Trophoblast cell (in vitro differentiated cells and primary cell): ENCODE measurements at regions not wholly inside any gene's neighbourhood (a gene's known extent, or its start where the extent isn't known, plus 50 kb on each side); places are given as distances from the start of the nearest gene placed in this dataset.

Experiments
- DNase-seq, 2 donors: peaks; one replicate each; pipeline ENCODE4 v3.0.0-alpha.2; 2016
- H2AFZ ChIP-seq: 2 replicates; pipeline ENCODE4 v1.6.1; 2013; ENCODE audit warnings: low read length, moderate library complexity, mild to moderate bottlenecking; ENCODE audit not compliant: insufficient read depth, poor library complexity
- H2AK5ac ChIP-seq: 2 replicates; pipeline ENCODE4 v1.6.1; 2013; ENCODE audit warnings: mild to moderate bottlenecking, low read length
- H2BK120ac ChIP-seq: 2 replicates; pipeline ENCODE4 v1.6.1; 2013; ENCODE audit warnings: low read length, mild to moderate bottlenecking, moderate library complexity; ENCODE audit not compliant: insufficient read depth, poor library complexity
- H2BK12ac ChIP-seq: 2 replicates; pipeline ENCODE4 v1.6.1; 2013; ENCODE audit warnings: mild to moderate bottlenecking, low read length, moderate library complexity
- H2BK5ac ChIP-seq: 2 replicates; pipeline ENCODE4 v1.6.1; 2013; ENCODE audit warnings: low read length, low read depth, moderate library complexity, mild to moderate bottlenecking; ENCODE audit not compliant: poor library complexity
- H3K14ac ChIP-seq: 2 replicates; pipeline ENCODE4 v1.6.1; 2013; ENCODE audit warnings: mild to moderate bottlenecking, low read length
- H3K18ac ChIP-seq: 2 replicates; pipeline ENCODE4 v1.6.1; 2013; ENCODE audit warnings: mild to moderate bottlenecking, low read length
- H3K23ac ChIP-seq: 2 replicates; pipeline ENCODE4 v1.6.1; 2013; ENCODE audit warnings: low read length
- H3K27ac ChIP-seq: 2 replicates; pipeline ENCODE4 v1.5.1; 2013; ENCODE audit warnings: low read depth, mild to moderate bottlenecking, inconsistent platforms, low read length, moderate library complexity
- H3K27me3 ChIP-seq: 2 replicates; pipeline ENCODE4 v1.6.1; 2013; ENCODE audit warnings: inconsistent platforms, mild to moderate bottlenecking, low read length, moderate library complexity; ENCODE audit not compliant: insufficient read depth
- H3K36me3 ChIP-seq, 2 experiments: 1 replicate in 1 of 2; 2 replicates in 1 of 2; pipeline ENCODE4 v1.6.1; 2013; ENCODE audit warnings: low read length in 2 of 2, mild to moderate bottlenecking in 2 of 2, moderate library complexity in 1 of 2; ENCODE audit not compliant: insufficient read depth in 2 of 2, control insufficient read depth in 1 of 2
- H3K4ac ChIP-seq: 2 replicates; pipeline ENCODE4 v1.6.1; 2013; ENCODE audit warnings: low read depth, mild to moderate bottlenecking, low read length, moderate library complexity
- H3K4me1 ChIP-seq, 2 experiments: 1 replicate in 1 of 2; 2 replicates in 1 of 2; pipeline ENCODE4 v1.6.1; 2013; ENCODE audit warnings: low read length in 2 of 2, mild to moderate bottlenecking in 2 of 2, moderate library complexity in 1 of 2; ENCODE audit not compliant: insufficient read depth in 2 of 2, control insufficient read depth in 1 of 2
- H3K4me2 ChIP-seq: 2 replicates; pipeline ENCODE4 v1.6.1; 2013; ENCODE audit warnings: inconsistent platforms, mild to moderate bottlenecking, low read length, moderate library complexity
- H3K4me3 ChIP-seq: 2 replicates; pipeline ENCODE4 v1.5.1; 2013; ENCODE audit warnings: mild to moderate bottlenecking, low read depth, low read length, inconsistent platforms
- H3K79me1 ChIP-seq: one replicate; pipeline ENCODE4 v1.6.1; 2013; ENCODE audit warnings: low read length
- H3K79me2 ChIP-seq: 2 replicates; pipeline ENCODE4 v1.6.1; 2013; ENCODE audit warnings: low read length, mild to moderate bottlenecking; ENCODE audit not compliant: control insufficient read depth, insufficient read depth, poor library complexity
- H3K9ac ChIP-seq: 2 replicates; pipeline ENCODE4 v1.6.1; 2013; ENCODE audit warnings: mild to moderate bottlenecking, low read length
- H3K9me3 ChIP-seq: 2 replicates; pipeline ENCODE4 v1.6.1; 2013; ENCODE audit warnings: low read depth, mild to moderate bottlenecking, control low read depth, inconsistent platforms, low read length; ENCODE audit not compliant: insufficient read depth
- H4K12ac ChIP-seq: 2 replicates; pipeline ENCODE4 v1.6.1; 2013; ENCODE audit warnings: low read depth, mild to moderate bottlenecking, low read length, moderate library complexity
- H4K8ac ChIP-seq: 2 replicates; pipeline ENCODE4 v1.6.1; 2013; ENCODE audit warnings: low read depth, mild to moderate bottlenecking, low read length, moderate library complexity
- H4K91ac ChIP-seq: one replicate; pipeline ENCODE4 v1.6.1; 2013; ENCODE audit warnings: low read depth, mild to moderate bottlenecking, low read length, moderate library complexity
- WGBS: extraction: QIAGEN DNeasy Blood & Tissue Kit; methylation state at CpG from one replicate; pipeline ENCODE4 v1.1.7; 2013; ENCODE audit warnings: missing lambda C conversion rate; ENCODE audit not compliant: insufficient read length, insufficient coverage; ENCODE audit errors: extremely low coverage; 5-methylcytosine and 5-hydroxymethylcytosine counted together

DNA sequence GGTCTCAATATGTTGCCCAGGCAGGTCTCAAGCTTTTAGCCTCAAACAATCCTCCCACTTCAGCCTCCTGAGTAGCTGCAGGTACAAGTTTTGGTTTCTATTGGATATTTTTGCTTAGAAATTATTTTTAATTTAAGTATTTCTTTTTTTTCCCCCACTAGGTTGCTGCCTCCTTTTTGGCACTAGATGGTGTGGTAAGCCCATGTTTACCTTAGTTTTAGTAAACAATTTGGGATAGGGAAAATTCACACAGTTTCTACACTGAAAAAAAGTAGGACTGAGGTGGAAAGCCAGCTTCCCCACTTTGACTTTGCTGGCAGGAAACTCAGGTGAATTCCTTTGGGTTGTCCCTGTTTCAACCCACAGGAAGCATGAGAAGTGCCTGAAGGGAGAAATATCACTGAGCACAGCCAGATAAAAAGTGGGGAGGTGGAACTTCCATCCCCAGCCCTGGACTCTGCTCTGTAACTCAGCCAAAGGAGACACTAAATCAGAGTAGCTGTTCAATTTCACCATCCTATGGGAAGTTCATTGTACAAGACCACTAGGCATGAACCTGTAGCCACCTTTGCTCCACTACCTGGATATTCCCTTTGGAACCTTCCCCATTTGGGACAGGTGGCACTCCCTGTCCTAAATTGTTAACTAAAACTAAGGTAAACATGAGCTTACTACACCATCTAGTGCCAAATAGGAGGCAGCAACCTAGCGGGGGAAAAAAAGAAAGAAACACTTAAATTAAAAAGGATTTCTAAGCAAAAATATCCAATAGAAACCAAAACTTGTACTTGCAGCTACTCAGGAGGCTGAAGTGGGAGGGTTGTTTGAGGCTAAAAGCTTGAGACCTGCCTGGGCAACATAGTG lies 154.4 kb upstream of the FAT3 start:
- Histone ChIP-seq H3K9me3 (peaks cover 6% of the 10 kb centered on the region), H3K23ac (no peak overlapping the region), H3K79me2 (no peaks in the 10 kb centered on the region), H3K18ac (no peak overlapping the region), H2BK120ac (no peak overlapping the region), H3K4me2 (no peak overlapping the region), H3K14ac (no peak overlapping the region), H2BK12ac (no peak overlapping the region), H3K27ac (no peak overlapping the region), H2AFZ (no peak overlapping the region), H2BK5ac (no peak overlapping the region), H3K4me3 (no peak overlapping the region), H2AK5ac (no peak overlapping the region), H3K9ac (no peak overlapping the region), H4K91ac (no peak overlapping the region), H3K36me3 (no peaks in the 10 kb centered on the region), H3K4ac (no peak overlapping the region), H3K4me1 (no peaks in the 10 kb centered on the region), H4K8ac (no peak overlapping the region), H4K12ac (no peak overlapping the region), H3K27me3 (no peaks in the 10 kb centered on the region), H3K79me1 (no peaks in the 10 kb centered on the region)
- no CpG with 5 or more reads among the region's 1 CpG for WGBS
- DNase-seq = peak in 1 of 2 donors; percentile 4

DNA sequence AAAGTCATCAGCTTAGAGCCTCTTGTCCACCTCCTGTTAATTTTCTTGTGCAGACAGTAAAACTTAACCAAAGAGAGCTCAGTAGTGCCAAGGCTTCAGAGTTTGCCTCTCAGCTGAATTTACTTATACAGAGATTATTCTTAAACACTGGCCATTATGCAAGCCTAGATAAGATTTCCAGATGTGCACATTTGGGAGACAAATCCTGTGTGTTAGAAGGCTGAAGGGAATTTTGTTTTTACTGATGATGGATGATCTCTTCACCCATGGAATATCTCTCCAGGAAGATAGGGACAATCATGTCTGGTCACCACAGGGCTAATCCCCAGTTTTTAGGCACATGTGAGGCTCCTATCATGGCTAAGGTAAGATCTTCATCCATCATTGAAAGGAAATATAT lies 157.6 kb upstream of the FAT3 start:
- Histone ChIP-seq H3K23ac (no peak overlapping the region), H3K18ac (no peak overlapping the region), H3K36me3 (no peaks in the 10 kb centered on the region), H3K4me1 (no peaks in the 10 kb centered on the region), H3K4me2 (no peak overlapping the region), H3K79me2 (no peaks in the 10 kb centered on the region), H3K9me3 (peaks cover 2% of the 10 kb centered on the region), H3K14ac (no peak overlapping the region), H2BK5ac (no peak overlapping the region), H3K4me3 (no peak overlapping the region), H2BK12ac (no peak overlapping the region), H2AK5ac (no peak overlapping the region), H4K8ac (no peak overlapping the region), H3K4ac (no peak overlapping the region), H2AFZ (no peak overlapping the region), H3K79me1 (no peaks in the 10 kb centered on the region), H3K27ac (no peak overlapping the region), H4K12ac (no peak overlapping the region), H4K91ac (no peak overlapping the region), H3K27me3 (no peaks in the 10 kb centered on the region), H3K9ac (no peak overlapping the region), H2BK120ac (no peak overlapping the region)
- DNase-seq = no peak

DNA sequence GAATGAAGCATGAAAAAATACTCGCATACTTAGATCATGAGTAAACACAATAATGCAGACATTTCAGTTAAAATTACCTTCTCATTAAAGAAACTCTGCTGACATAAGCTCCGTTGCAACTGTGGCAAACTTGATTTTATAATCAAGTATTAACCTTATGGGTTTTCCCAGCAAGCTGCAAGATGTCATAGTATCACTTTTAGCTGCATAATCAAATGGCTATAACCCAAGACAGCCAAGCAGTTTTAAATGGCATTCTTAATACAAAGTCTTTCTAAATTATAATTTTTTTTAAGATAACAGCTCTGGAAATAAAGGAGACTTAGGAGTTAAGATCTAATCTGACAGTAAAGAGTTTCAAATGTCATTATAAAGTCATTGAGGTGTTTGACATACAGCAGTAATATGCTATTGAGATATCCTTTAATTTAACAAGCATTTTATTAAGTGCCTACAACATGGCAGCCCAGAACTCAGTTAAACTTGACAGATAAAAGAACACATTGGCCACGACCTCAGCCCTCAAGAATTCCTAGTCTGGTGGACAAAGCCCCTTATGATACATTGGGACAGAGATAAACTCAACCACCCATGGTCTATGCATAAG lies 163.1 kb upstream of the FAT3 start:
- H3K4me1 ChIP-seq = no peaks in the 10 kb centered on the region

GRCh38 chr11:92057849-92058442 lies 166.7 kb upstream of the FAT3 start:
- Histone ChIP-seq H3K9ac (no peak overlapping the region), H3K14ac (no peak overlapping the region), H3K4ac (no peak overlapping the region), H3K4me1 (no peaks in the 10 kb centered on the region), H3K18ac (no peak overlapping the region), H2AFZ (no peak overlapping the region), H4K12ac (no peak overlapping the region), H3K27ac (no peak overlapping the region), H3K4me3 (no peak overlapping the region), H2BK12ac (no peak overlapping the region), H4K91ac (no peak overlapping the region), H3K79me2 (no peaks in the 10 kb centered on the region), H3K27me3 (no peaks in the 10 kb centered on the region), H3K9me3 (no peaks in the 10 kb centered on the region), H3K23ac (no peak overlapping the region), H3K36me3 (no peaks in the 10 kb centered on the region), H4K8ac (no peak overlapping the region), H2BK120ac (no peak overlapping the region), H3K79me1 (no peaks in the 10 kb centered on the region), H3K4me2 (no peak overlapping the region), H2AK5ac (no peak overlapping the region), H2BK5ac (no peak overlapping the region)
- DNase-seq = no peak
- WGBS = no CpG with 5 or more reads among the region's 2 CpGs

More for the DNA sequence above, 163.1 kb upstream of the FAT3 start:
- Histone ChIP-seq H3K9me3 (no peaks in the 10 kb centered on the region), H3K79me2 (no peaks in the 10 kb centered on the region), H4K8ac (no peak overlapping the region), H4K91ac (no peak overlapping the region), H2BK12ac (no peak overlapping the region), H4K12ac (no peak overlapping the region), H3K27me3 (no peaks in the 10 kb centered on the region), H3K27ac (no peak overlapping the region), H3K4me2 (no peak overlapping the region), H2BK120ac (no peak overlapping the region), H3K9ac (no peak overlapping the region), H3K79me1 (no peaks in the 10 kb centered on the region), H3K14ac (no peak overlapping the region), H3K4me3 (no peak overlapping the region), H3K23ac (no peak overlapping the region), H2AK5ac (no peak overlapping the region), H2BK5ac (no peak overlapping the region), H3K4ac (no peak overlapping the region), H3K18ac (no peak overlapping the region), H3K36me3 (no peaks in the 10 kb centered on the region), H2AFZ (no peak overlapping the region)
- WGBS = no CpG with 5 or more reads among the region's 3 CpGs
- DNase-seq = no peak
